NT2/D1 (cell line): ENCODE measurements at regions not wholly inside any gene's neighbourhood (a gene's known extent, or its start where the extent isn't known, plus 50 kb on each side); places are given as distances from the start of the nearest gene placed in this dataset.

ENCODE experiments used
- DNase-seq: peaks from one replicate; pipeline ENCODE4 v3.0.0-alpha.2; 2011; ENCODE audit warnings: low read depth, low spot score
- H3K27me3 ChIP-seq: 2 replicates; pipeline ENCODE4 v1.6.0; 2011; ENCODE audit warnings: mild to moderate bottlenecking; ENCODE audit not compliant: insufficient read length, insufficient read depth
- H3K36me3 ChIP-seq: 2 replicates; pipeline ENCODE4 v1.6.1; 2011; ENCODE audit warnings: mild to moderate bottlenecking, low read length, mixed read lengths; ENCODE audit not compliant: insufficient read depth, insufficient read length
- H3K4me1 ChIP-seq: 2 replicates; pipeline ENCODE4 v1.5.1; 2011; ENCODE audit not compliant: insufficient read depth, insufficient read length
- H3K4me3 ChIP-seq: 2 replicates; pipeline ENCODE4 v1.5.1; 2011; ENCODE audit warnings: low read depth; ENCODE audit not compliant: insufficient read length
- H3K9ac ChIP-seq: 2 replicates; pipeline ENCODE4 v1.6.0; 2011; ENCODE audit warnings: low read depth; ENCODE audit not compliant: insufficient read length
- H3K9me3 ChIP-seq: 2 replicates; pipeline ENCODE4 v1.5.1; 2011; ENCODE audit warnings: mild to moderate bottlenecking, low read length; ENCODE audit not compliant: insufficient read depth
- SUZ12 ChIP-seq: IDR thresholded peaks from 2 replicates; pipeline ENCODE4 v1.6.1; 2011; ENCODE audit not compliant: insufficient read length, insufficient read depth; ENCODE audit errors: extremely low read depth
- YY1 ChIP-seq: IDR thresholded peaks from 2 replicates; pipeline ENCODE4 v1.6.1; 2011; ENCODE audit not compliant: insufficient read length, insufficient read depth
- ZNF274 ChIP-seq: IDR thresholded peaks from 2 replicates; pipeline ENCODE4 v1.6.1; 2011; ENCODE audit warnings: mild to moderate bottlenecking, low read depth, low read length

GRCh38 chr13:24605923-24606372 lies 74.3 kb upstream of the ATP12A start:
- H3K4me3 ChIP-seq = no peak overlapping the region
- H3K9ac ChIP-seq = no peak overlapping the region
- DNase-seq = no peak
- H3K36me3 ChIP-seq = no peaks in the 10 kb centered on the region
- H3K27me3 ChIP-seq = no peaks in the 10 kb centered on the region
- H3K9me3 ChIP-seq = no peaks in the 10 kb centered on the region
- TF ChIP-seq ZNF274 = no peak
- no peak for TF ChIP-seq YY1
- TF ChIP-seq SUZ12 = no peak
- peaks cover 5% of the 10 kb centered on the region for H3K4me1 ChIP-seq

DNA sequence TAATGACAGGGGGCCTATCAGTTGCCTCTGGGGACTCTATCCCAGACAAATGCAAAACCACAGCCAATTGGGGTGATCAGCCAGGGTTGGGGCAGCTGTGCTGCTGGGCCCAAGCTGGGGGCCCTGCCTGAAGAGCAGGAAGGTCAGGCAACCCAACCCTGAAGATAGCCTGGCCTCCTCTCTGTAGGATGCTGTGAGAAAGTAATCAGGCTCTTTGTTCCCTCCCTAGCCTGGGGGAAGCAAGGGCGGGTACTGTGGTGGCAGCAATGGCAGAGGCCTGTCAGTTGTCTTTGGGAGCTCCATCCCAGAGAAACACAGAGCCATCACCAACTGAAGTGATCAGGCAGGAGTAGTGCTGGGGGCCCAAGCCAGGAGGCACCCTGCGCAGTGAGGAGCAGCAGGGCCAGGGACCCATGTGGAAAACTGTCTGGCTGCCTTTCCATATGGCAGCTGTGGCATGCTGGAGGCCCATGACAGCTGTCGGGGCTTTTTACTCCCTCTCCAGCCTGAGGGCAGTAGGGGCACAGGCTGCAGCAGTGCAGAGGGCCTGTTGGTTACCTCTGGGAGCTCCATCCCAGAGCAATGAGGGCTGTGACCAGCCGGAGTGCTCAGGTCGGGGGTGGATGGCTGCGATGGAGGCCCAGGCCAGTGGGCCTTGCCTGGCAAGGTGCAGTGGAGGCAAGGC lies 73.6 kb upstream of the ATP12A start:
- peaks cover 5% of the 10 kb centered on the region for H3K4me1 ChIP-seq
- DNase-seq = no peak
- H3K4me3 ChIP-seq = no peak overlapping the region
- TF ChIP-seq ZNF274 = no peak
- no peak for TF ChIP-seq SUZ12
- no peak for TF ChIP-seq YY1
- H3K27me3 ChIP-seq = no peaks in the 10 kb centered on the region
- no peaks in the 10 kb centered on the region for H3K9me3 ChIP-seq
- no peaks in the 10 kb centered on the region for H3K36me3 ChIP-seq
- no peak overlapping the region for H3K9ac ChIP-seq

DNA sequence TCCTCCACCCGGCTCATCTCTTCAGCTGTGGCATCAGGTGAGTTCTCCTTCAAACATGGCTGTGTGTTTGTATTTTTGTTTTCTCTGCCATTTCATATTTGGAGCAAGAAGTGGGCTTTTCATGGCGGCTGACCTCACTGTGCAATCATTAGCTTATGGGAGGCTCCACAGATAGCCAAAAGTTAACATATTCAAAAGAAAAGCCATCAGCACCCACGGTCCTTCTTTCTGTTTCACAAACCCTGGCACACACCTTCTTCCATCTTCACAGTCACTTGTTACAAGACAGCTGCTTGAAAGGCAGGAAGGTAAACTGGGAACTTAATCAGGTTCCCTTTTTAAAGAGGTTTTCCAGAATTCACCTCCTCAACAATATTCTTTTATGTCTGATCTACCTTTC lies 69.3 kb upstream of the ATP12A start:
- no peak for DNase-seq
- no peak for TF ChIP-seq ZNF274
- no peak for TF ChIP-seq YY1
- TF ChIP-seq SUZ12 = no peak

DNA sequence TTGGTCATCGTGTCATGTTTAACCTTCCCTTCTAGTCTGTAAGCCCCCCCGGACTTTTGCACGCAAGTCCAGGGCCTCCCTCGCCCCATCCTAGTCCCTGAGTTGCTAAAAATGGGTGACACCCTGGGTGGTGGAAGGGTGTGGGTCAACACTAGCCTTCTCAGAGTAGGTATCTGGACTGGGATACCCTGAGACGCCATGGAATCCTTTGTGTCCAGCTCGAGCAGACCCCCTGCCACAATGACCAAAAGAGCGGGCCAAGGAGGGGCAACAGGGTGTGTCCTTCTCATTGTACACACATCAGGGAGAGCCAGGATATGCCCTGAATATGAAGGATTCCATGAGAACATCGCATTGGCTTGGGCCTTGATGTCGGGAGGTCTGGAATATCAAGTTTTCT lies 67.5 kb upstream of the ATP12A start:
- TF ChIP-seq SUZ12 (no peak), YY1 (no peak), ZNF274 (no peak)
- Histone ChIP-seq H3K4me1 (no peaks in the 10 kb centered on the region), H3K36me3 (no peaks in the 10 kb centered on the region), H3K9me3 (no peaks in the 10 kb centered on the region), H3K4me3 (no peak overlapping the region), H3K9ac (no peak overlapping the region), H3K27me3 (no peaks in the 10 kb centered on the region)
- DNase-seq = no peak

More for the DNA sequence above, 69.3 kb upstream of the ATP12A start:
- Histone ChIP-seq H3K9ac (no peak overlapping the region), H3K4me1 (peaks cover 4% of the 10 kb centered on the region), H3K4me3 (no peak overlapping the region), H3K9me3 (no peaks in the 10 kb centered on the region), H3K36me3 (no peaks in the 10 kb centered on the region), H3K27me3 (no peaks in the 10 kb centered on the region)

DNA sequence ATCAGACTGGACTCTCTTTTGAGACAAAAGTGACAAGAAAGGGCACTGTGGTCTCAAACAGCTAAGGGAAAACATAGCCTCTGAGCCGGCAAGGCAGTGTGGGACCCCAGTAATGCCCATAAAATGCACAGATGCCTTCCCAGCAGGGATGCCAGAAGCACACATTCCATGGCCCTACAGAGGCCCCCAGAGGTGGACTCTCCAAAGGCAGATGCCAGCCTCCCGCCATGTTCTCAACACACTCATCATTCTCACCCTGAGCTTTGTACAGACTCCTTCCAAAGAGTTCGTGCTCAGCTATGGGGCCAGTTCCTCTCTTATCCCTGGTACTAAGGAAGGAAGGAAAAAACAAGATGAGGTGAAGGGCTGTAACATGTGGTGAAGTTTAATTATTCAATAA lies 67.1 kb upstream of the ATP12A start:
- Histone ChIP-seq H3K27me3 (no peaks in the 10 kb centered on the region), H3K9me3 (no peaks in the 10 kb centered on the region), H3K36me3 (no peaks in the 10 kb centered on the region), H3K9ac (no peak overlapping the region), H3K4me1 (no peaks in the 10 kb centered on the region), H3K4me3 (no peak overlapping the region)
- no peak for DNase-seq
- TF ChIP-seq SUZ12 (no peak), ZNF274 (no peak), YY1 (no peak)

DNA sequence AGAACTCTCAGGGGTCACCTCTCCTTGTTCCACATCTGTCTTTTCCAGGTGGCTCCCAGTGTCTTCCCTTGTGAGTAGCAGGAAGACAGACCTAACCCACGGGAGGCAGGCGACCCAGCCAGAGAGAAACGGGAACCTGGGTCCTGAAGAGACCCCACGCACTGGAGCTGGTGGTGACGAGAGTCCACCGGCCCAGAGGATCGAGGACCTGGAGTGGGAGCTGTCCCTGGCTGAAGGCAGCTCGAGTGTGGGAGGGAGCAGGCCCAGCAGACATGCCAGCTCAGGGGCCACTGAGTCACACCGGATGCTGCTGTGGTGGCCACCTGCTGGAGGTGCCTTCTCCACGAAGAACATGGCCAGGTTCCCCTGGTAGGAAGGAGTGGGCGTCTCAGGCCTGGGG lies 66.5 kb upstream of the ATP12A start:
- H3K4me3 ChIP-seq = no peak overlapping the region
- TF ChIP-seq YY1 = no peak
- TF ChIP-seq SUZ12 = no peak
- TF ChIP-seq ZNF274 = no peak
- H3K9me3 ChIP-seq = no peaks in the 10 kb centered on the region
- no peak for DNase-seq
- H3K4me1 ChIP-seq = no peaks in the 10 kb centered on the region
- H3K36me3 ChIP-seq = no peaks in the 10 kb centered on the region
- H3K27me3 ChIP-seq = no peaks in the 10 kb centered on the region
- no peak overlapping the region for H3K9ac ChIP-seq

- Histone ChIP-seq H3K9ac (no peak overlapping the region), H3K27me3 (no peaks in the 10 kb centered on the region), H3K36me3 (no peaks in the 10 kb centered on the region), H3K4me3 (no peak overlapping the region), H3K9me3 (no peaks in the 10 kb centered on the region), H3K4me1 (no peaks in the 10 kb centered on the region)
- DNase-seq = no peak
- TF ChIP-seq YY1 = no peak
Observed at GRCh38 chr13:24614306-24615080, 65.7 kb upstream of the ATP12A start.

DNA sequence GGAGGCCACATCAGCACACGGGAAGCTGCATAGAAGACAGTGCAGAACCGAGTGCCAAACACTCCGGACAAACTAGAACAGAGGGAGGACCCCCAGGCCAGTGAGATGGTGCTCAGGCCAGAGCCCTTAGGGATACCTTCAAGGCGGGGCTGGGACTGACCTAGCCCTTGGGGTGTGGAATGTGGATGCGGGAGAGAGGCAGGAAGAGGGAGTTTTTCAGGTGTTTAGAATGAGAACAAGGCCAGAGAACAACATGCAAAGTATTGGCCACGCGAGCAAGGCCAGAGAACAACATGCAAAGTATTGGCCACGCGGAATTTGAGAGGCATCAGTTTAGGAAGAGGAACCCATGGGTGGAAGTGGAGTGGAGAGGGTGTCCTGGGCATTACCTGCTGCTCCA lies 65.1 kb upstream of the ATP12A start:
- no peaks in the 10 kb centered on the region for H3K9me3 ChIP-seq
- H3K27me3 ChIP-seq = no peaks in the 10 kb centered on the region
- H3K4me1 ChIP-seq = no peaks in the 10 kb centered on the region
- H3K9ac ChIP-seq = no peak overlapping the region
- no peak for DNase-seq
- no peaks in the 10 kb centered on the region for H3K36me3 ChIP-seq
- H3K4me3 ChIP-seq = no peak overlapping the region
- TF ChIP-seq ZNF274 (no peak), SUZ12 (no peak), YY1 (no peak)
